ENCODE measurements at regions not wholly inside any gene's neighbourhood (a gene's known extent, or its start where the extent isn't known, plus 50 kb on each side); places are given as distances from the start of the nearest gene placed in this dataset.

DNA sequence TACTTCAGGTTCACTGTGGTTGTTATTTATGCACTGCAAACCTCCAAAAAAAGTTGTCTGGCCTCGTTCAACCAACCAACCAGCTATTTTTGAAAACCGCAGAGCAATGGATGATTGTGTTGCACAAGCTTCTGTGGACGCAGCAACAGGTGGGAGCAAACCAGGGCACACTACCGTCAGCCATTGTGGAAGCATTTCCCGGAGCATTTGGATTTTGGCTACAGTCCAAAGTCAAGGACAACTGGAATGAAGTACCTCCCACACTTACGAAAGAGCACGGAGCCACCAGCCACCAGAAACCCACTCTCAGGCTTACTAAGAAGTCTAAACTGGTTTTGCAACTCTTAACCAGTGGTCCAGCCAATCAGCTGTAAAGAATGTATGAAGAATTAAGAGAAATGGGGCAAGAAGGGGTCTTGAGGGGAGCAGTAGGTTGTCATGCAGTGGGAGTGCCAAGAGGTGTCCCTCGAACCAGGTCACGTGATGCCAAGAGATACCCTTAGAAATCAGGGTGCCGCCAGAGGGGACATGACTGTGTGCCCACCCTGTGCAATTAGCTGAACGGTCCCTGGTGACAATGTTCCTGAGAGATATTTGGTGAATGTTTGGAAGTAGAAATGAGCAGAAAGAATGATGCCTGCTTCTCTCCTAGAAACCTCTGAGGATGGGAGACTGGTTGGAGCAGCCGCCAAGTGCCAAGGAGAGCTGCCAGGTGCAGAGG is 68.9 kb upstream of the PCSK6 start:
- Histone ChIP-seq H2BK120ac (ENCODE audit: insufficient read depth, low read length, poor library complexity) (no peak overlapping the region), H3K14ac (ENCODE audit: low read length) (no peak overlapping the region), H4K8ac (ENCODE audit: low read depth, low read length) (no peak overlapping the region), H2AFZ (ENCODE audit: insufficient read depth, low read length, poor library complexity) (no peak overlapping the region), H3K36me3 (ENCODE audit: control insufficient read depth in 1 of 2, insufficient read depth in 2 of 2, low read length in 2 of 2) (no peaks in the 10 kb centered on the region), H3K18ac (ENCODE audit: low read length) (no peak overlapping the region), H3K79me1 (ENCODE audit: low read length) (no peaks in the 10 kb centered on the region), H4K91ac (ENCODE audit: low read depth, low read length) (no peak overlapping the region), H4K12ac (ENCODE audit: low read depth, low read length) (no peak overlapping the region), H2BK5ac (ENCODE audit: low read depth, low read length, poor library complexity) (no peak overlapping the region), H3K9ac (ENCODE audit: low read length) (no peak overlapping the region), H3K27me3 (ENCODE audit: insufficient read depth, low read length) (no peaks in the 10 kb centered on the region), H3K27ac (ENCODE audit: low read depth, low read length) (no peak overlapping the region), H3K23ac (ENCODE audit: low read length) (no peak overlapping the region), H3K9me3 (ENCODE audit: insufficient read depth, low read depth, low read length) (no peaks in the 10 kb centered on the region), H3K4me2 (ENCODE audit: low read length) (no peak overlapping the region), H3K4me3 (ENCODE audit: low read depth, low read length) (no peak overlapping the region), H3K4me1 (ENCODE audit: control insufficient read depth in 1 of 2, insufficient read depth in 2 of 2, low read length in 2 of 2) (peaks cover 0 to 2% of the 10 kb centered on the region in 2 experiments), H2BK12ac (ENCODE audit: low read length) (no peak overlapping the region), H2AK5ac (ENCODE audit: low read length) (no peak overlapping the region), H3K4ac (ENCODE audit: low read depth, low read length) (no peak overlapping the region), H3K79me2 (ENCODE audit: control insufficient read depth, insufficient read depth, low read length, poor library complexity) (peaks cover 2% of the 10 kb centered on the region)
- DNase-seq: peak; percentile 6 to 50
- WGBS (ENCODE audit: extremely low coverage, insufficient coverage, insufficient read length): no CpG with 5 or more reads among the region's 12 CpGs

DNA sequence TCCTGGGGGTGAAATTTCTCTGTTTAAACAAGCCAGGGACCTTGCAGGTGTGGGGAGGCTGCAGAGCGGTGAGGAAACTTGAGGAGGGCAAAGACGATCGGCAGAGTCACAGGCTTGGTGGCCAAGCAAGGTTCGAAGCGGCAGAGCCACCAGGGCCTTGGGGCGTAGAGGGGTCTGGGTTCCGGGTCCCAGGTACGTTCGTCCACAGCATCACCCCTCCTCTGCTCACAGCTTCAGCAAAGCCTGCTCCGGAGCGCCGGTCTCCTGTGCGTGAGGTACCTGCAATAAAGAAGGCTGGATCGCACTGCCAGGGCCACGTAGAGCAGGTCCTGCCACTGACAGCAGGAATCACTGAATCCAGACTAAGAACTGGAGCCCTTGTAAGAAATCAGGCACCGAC is 66.8 kb upstream of the PCSK6 start:
- Histone ChIP-seq H3K23ac (ENCODE audit: low read length) (no peak overlapping the region), H3K27me3 (ENCODE audit: insufficient read depth, low read length) (no peaks in the 10 kb centered on the region), H3K9ac (ENCODE audit: low read length) (no peak overlapping the region), H3K4me2 (ENCODE audit: low read length) (no peak overlapping the region), H3K4me3 (ENCODE audit: low read depth, low read length) (no peak overlapping the region), H3K79me1 (ENCODE audit: low read length) (no peaks in the 10 kb centered on the region), H4K8ac (ENCODE audit: low read depth, low read length) (no peak overlapping the region), H4K91ac (ENCODE audit: low read depth, low read length) (no peak overlapping the region), H2BK12ac (ENCODE audit: low read length) (no peak overlapping the region), H2BK120ac (ENCODE audit: insufficient read depth, low read length, poor library complexity) (no peak overlapping the region), H3K36me3 (ENCODE audit: control insufficient read depth in 1 of 2, insufficient read depth in 2 of 2, low read length in 2 of 2) (no peaks in the 10 kb centered on the region), H3K9me3 (ENCODE audit: insufficient read depth, low read depth, low read length) (no peaks in the 10 kb centered on the region), H4K12ac (ENCODE audit: low read depth, low read length) (no peak overlapping the region), H3K18ac (ENCODE audit: low read length) (no peak overlapping the region), H3K14ac (ENCODE audit: low read length) (no peak overlapping the region), H3K27ac (ENCODE audit: low read depth, low read length) (no peak overlapping the region), H2AK5ac (ENCODE audit: low read length) (no peak overlapping the region), H3K4ac (ENCODE audit: low read depth, low read length) (no peak overlapping the region), H2AFZ (ENCODE audit: insufficient read depth, low read length, poor library complexity) (no peak overlapping the region), H3K79me2 (ENCODE audit: control insufficient read depth, insufficient read depth, low read length, poor library complexity) (peaks cover 2% of the 10 kb centered on the region), H2BK5ac (ENCODE audit: low read depth, low read length, poor library complexity) (no peak overlapping the region), H3K4me1 (ENCODE audit: control insufficient read depth in 1 of 2, insufficient read depth in 2 of 2, low read length in 2 of 2) (peaks cover 0 to 2% of the 10 kb centered on the region in 2 experiments)
- DNase-seq: no peak
- no CpG with 5 or more reads among the region's 16 CpGs for WGBS (ENCODE audit: extremely low coverage, insufficient coverage, insufficient read length)

DNA sequence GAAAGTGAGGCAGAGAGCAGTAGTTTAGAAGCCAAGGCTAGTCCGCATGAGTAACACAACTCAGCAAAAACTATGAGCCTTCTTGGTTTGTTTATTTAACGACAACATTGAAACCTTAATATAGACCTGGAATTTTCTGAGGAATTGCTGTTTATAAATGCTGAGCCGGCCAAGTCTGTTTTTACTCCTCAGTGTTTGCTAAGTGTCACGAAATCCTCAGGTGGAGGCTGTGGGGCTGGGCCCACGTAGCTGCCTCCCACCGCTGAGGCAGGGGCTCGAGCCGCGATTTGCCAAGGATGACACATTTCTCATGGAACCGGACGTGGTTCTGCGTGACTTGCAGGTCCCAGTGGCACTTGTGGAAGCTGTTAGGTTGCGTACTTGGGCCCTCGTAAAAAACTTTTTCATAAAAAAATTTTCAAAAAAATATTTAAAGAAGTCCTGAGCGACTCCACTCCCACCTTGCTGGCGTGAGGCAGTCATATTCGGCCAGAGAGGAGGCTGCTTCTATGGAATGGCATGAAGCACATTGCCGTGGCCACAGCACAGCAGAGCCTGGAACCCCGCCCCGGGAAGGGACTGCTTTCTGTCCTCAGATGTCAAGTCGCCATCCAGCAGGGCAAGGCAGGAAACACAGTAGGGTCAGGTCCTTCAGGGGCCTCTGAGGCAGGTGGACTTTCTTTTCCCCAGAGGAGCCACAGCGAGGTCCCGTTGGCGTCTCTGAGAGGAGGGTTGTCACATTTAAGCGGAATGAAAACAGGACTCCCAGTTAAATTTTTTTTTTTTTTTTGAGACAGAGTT is 64.8 kb upstream of the PCSK6 start:
- no peak overlapping the region for H3K4me2 ChIP-seq (ENCODE audit: low read length)
- no peaks in the 10 kb centered on the region for H3K27me3 ChIP-seq (ENCODE audit: insufficient read depth, low read length)
- H2AFZ ChIP-seq (ENCODE audit: insufficient read depth, low read length, poor library complexity): no peak overlapping the region
- H3K27ac ChIP-seq (ENCODE audit: low read depth, low read length): no peak overlapping the region
- H4K8ac ChIP-seq (ENCODE audit: low read depth, low read length): no peak overlapping the region
- H2BK5ac ChIP-seq (ENCODE audit: low read depth, low read length, poor library complexity): no peak overlapping the region
- H4K91ac ChIP-seq (ENCODE audit: low read depth, low read length): no peak overlapping the region
- no peak overlapping the region for H3K9ac ChIP-seq (ENCODE audit: low read length)
- no peak overlapping the region for H2AK5ac ChIP-seq (ENCODE audit: low read length)
- no peak overlapping the region for H2BK120ac ChIP-seq (ENCODE audit: insufficient read depth, low read length, poor library complexity)
- H3K4me3 ChIP-seq (ENCODE audit: low read depth, low read length): no peak overlapping the region
- no peak overlapping the region for H3K14ac ChIP-seq (ENCODE audit: low read length)
- H3K23ac ChIP-seq (ENCODE audit: low read length): no peak overlapping the region
- H3K79me1 ChIP-seq (ENCODE audit: low read length): no peaks in the 10 kb centered on the region
- H2BK12ac ChIP-seq (ENCODE audit: low read length): no peak overlapping the region
- DNase-seq: no peak
- peaks cover 0 to 2% of the 10 kb centered on the region in 2 experiments for H3K4me1 ChIP-seq (ENCODE audit: control insufficient read depth in 1 of 2, insufficient read depth in 2 of 2, low read length in 2 of 2)
- no peak overlapping the region for H4K12ac ChIP-seq (ENCODE audit: low read depth, low read length)
- H3K4ac ChIP-seq (ENCODE audit: low read depth, low read length): no peak overlapping the region
- peaks cover 2% of the 10 kb centered on the region for H3K79me2 ChIP-seq (ENCODE audit: control insufficient read depth, insufficient read depth, low read length, poor library complexity)
- H3K36me3 ChIP-seq (ENCODE audit: control insufficient read depth in 1 of 2, insufficient read depth in 2 of 2, low read length in 2 of 2): no peaks in the 10 kb centered on the region
- no CpG with 5 or more reads among the region's 25 CpGs for WGBS (ENCODE audit: extremely low coverage, insufficient coverage, insufficient read length)
- no peaks in the 10 kb centered on the region for H3K9me3 ChIP-seq (ENCODE audit: insufficient read depth, low read depth, low read length)
- no peak overlapping the region for H3K18ac ChIP-seq (ENCODE audit: low read length)

DNA sequence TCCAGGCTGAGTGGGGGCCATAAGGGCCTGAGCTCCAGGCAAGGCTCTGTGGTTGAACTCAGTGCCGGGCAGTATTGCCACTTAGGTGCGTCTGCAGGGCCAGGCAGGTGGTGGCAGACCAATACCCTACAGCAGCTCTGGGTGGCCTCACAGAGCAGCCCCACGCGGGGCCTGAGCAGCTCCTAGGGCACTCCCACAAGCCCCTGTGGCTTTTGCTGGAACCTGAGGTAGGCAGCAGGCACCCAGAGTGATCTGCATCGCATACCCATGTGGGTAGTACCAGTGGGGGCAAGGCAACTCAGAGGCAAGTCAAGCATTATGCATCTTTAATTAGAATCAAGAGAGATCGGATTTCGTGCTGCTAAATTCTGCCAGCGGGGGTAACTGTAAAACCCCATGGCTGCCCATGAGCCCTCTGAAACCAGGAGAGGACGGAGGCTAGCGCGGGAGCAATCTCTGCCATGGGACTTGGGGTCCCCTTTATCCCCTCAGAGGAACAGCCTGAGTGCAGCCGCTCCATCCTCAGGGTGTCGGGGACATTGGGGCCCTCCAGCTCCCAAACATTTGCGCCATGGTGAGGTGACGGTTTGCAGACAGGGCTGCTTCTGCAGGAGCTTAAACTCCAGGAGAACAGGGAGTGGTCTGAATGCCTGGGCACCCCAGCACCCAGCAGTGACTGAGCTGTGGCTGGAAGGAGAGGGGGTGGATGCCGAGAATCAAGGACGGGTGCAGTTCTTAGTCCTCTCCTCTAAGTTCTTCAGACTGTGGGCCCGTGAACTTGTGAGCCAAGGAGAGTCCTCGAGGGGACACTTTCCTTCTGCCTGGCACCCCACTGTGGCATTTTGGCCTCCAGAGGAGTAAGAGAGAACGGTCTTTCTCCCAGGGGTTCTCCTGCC is 62.4 kb upstream of the PCSK6 start:
- H3K4me1 ChIP-seq (ENCODE audit: control insufficient read depth in 1 of 2, insufficient read depth in 2 of 2, low read length in 2 of 2): no peaks in the 10 kb centered on the region
- H4K12ac ChIP-seq (ENCODE audit: low read depth, low read length): no peak overlapping the region
- no peak overlapping the region for H3K14ac ChIP-seq (ENCODE audit: low read length)
- H3K79me1 ChIP-seq (ENCODE audit: low read length): no peaks in the 10 kb centered on the region
- H4K91ac ChIP-seq (ENCODE audit: low read depth, low read length): no peak overlapping the region
- no peak overlapping the region for H2AK5ac ChIP-seq (ENCODE audit: low read length)
- no peak overlapping the region for H3K4ac ChIP-seq (ENCODE audit: low read depth, low read length)
- WGBS (ENCODE audit: extremely low coverage, insufficient coverage, insufficient read length): no CpG with 5 or more reads among the region's 20 CpGs
- no peak overlapping the region for H3K4me3 ChIP-seq (ENCODE audit: low read depth, low read length)
- H3K36me3 ChIP-seq (ENCODE audit: control insufficient read depth in 1 of 2, insufficient read depth in 2 of 2, low read length in 2 of 2): no peaks in the 10 kb centered on the region
- H3K27ac ChIP-seq (ENCODE audit: low read depth, low read length): no peak overlapping the region
- peaks cover 2% of the 10 kb centered on the region for H3K79me2 ChIP-seq (ENCODE audit: control insufficient read depth, insufficient read depth, low read length, poor library complexity)
- no peak for DNase-seq
- H3K9ac ChIP-seq (ENCODE audit: low read length): no peak overlapping the region
- H4K8ac ChIP-seq (ENCODE audit: low read depth, low read length): no peak overlapping the region
- H2BK12ac ChIP-seq (ENCODE audit: low read length): no peak overlapping the region
- no peak overlapping the region for H2AFZ ChIP-seq (ENCODE audit: insufficient read depth, low read length, poor library complexity)
- H3K4me2 ChIP-seq (ENCODE audit: low read length): no peak overlapping the region
- no peak overlapping the region for H2BK120ac ChIP-seq (ENCODE audit: insufficient read depth, low read length, poor library complexity)
- no peaks in the 10 kb centered on the region for H3K9me3 ChIP-seq (ENCODE audit: insufficient read depth, low read depth, low read length)
- H3K27me3 ChIP-seq (ENCODE audit: insufficient read depth, low read length): no peaks in the 10 kb centered on the region
- H2BK5ac ChIP-seq (ENCODE audit: low read depth, low read length, poor library complexity): no peak overlapping the region
- no peak overlapping the region for H3K23ac ChIP-seq (ENCODE audit: low read length)
- H3K18ac ChIP-seq (ENCODE audit: low read length): no peak overlapping the region
